ENCODE measurements at regions not wholly inside any gene's neighbourhood (a gene's known extent, or its start where the extent isn't known, plus 50 kb on each side); places are given as distances from the start of the nearest gene placed in this dataset.

DNA sequence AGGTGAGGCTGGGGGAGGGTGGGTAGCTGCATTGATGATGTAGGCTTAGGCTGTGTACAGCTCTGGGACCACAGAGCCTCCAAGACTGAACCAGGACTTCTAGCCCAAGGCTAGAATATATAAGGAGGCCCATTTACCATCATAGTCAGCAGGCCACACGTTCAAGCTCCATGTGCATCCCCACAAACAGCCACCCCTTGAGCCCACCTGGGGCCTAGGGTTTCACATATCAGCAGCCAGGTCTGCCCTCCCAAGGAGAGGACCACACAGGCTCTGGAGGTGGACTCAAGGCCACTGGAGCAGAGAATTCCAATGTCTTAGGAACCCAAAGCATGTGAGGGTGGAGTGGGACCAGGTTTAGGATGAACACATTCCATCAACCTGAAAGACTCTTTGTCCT lies 230.5 kb downstream of the TTC32 start:
- TF ChIP-seq, protein P1, sequence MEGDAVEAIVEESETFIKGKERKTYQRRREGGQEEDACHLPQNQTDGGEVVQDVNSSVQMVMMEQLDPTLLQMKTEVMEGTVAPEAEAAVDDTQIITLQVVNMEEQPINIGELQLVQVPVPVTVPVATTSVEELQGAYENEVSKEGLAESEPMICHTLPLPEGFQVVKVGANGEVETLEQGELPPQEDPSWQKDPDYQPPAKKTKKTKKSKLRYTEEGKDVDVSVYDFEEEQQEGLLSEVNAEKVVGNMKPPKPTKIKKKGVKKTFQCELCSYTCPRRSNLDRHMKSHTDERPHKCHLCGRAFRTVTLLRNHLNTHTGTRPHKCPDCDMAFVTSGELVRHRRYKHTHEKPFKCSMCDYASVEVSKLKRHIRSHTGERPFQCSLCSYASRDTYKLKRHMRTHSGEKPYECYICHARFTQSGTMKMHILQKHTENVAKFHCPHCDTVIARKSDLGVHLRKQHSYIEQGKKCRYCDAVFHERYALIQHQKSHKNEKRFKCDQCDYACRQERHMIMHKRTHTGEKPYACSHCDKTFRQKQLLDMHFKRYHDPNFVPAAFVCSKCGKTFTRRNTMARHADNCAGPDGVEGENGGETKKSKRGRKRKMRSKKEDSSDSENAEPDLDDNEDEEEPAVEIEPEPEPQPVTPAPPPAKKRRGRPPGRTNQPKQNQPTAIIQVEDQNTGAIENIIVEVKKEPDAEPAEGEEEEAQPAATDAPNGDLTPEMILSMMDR (IDR thresholded peaks at IDR 0.05; ENCODE audit: control extremely low read depth, extremely low read depth, low read depth, missing control alignments), result no peak
- DNase-seq (ENCODE audit: extremely low spot score), result no peak
- ChIA-PET POLR2A (no interaction called here), CTCF (no interaction called here)

DNA sequence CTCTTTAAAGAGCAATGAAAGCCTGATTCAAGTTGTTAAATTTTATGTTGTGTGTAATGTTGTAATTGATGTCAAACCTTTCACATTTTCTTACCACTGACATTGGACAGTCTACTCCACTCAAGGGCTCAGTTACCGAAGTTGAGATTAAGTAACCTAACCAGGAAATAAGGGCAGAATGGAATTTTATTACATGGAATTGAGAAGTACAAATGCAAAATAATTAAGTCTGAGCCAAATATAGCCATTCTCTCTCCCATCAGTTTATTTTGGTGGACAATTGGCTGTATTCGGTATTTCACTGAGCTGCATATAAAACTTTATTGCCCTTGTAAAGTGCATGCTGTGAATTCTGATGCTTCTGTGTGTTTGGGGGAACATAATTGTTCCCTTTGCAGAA lies 231.5 kb downstream of the TTC32 start:
- ChIA-PET POLR2A (no interaction called here), CTCF (interaction anchor here (0.9 kb wide), 1 partner anchor 8 kb away, joined by 3 read pairs; no protein-coding TSS in a partner anchor)
- TF ChIP-seq, protein P1 (IDR thresholded peaks at IDR 0.05; ENCODE audit: control extremely low read depth, extremely low read depth, low read depth, missing control alignments), result no peak
- DNase-seq (ENCODE audit: extremely low spot score), result no peak

GRCh38 chr2:19669559-19669958 lies 232.2 kb downstream of the TTC32 start:
- ChIA-PET CTCF (interaction anchor here (0.9 kb wide), 1 partner anchor 9 kb away, joined by 3 read pairs; no protein-coding TSS in a partner anchor), POLR2A (no interaction called here)
- TF ChIP-seq, protein P1 (IDR thresholded peaks at IDR 0.05; ENCODE audit: control extremely low read depth, extremely low read depth, low read depth, missing control alignments), result no peak
- no peak for DNase-seq (ENCODE audit: extremely low spot score)

GRCh38 chr2:19669126-19669525 lies 232.7 kb downstream of the TTC32 start:
- TF ChIP-seq, protein P1 (IDR thresholded peaks at IDR 0.05; ENCODE audit: control extremely low read depth, extremely low read depth, low read depth, missing control alignments), result no peak
- DNase-seq (ENCODE audit: extremely low spot score), result no peak
- CTCF ChIA-PET, result no interaction called here
- POLR2A ChIA-PET, result no interaction called here

- TF ChIP-seq, protein P1 (IDR thresholded peaks at IDR 0.05; ENCODE audit: control extremely low read depth, extremely low read depth, low read depth, missing control alignments), result no peak
- no peak for DNase-seq (ENCODE audit: extremely low spot score)
- POLR2A ChIA-PET, result no interaction called here
- CTCF ChIA-PET, result interaction anchor here (1.3 kb wide), 1 partner anchor 15 kb away, joined by 4 read pairs; no protein-coding TSS in a partner anchor
Measured at GRCh38 chr2:19667536-19667949, 234.2 kb downstream of the TTC32 start.

GRCh38 chr2:19667085-19667484 lies 234.7 kb downstream of the TTC32 start:
- CTCF ChIA-PET, result interaction anchor here (1.3 kb wide), 1 partner anchor 16 kb away, joined by 4 read pairs; no protein-coding TSS in a partner anchor
- TF ChIP-seq, protein P1 (IDR thresholded peaks at IDR 0.05; ENCODE audit: control extremely low read depth, extremely low read depth, low read depth, missing control alignments), result no peak
- no peak for DNase-seq (ENCODE audit: extremely low spot score)
- POLR2A ChIA-PET, result no interaction called here

Data from GM10248 (cell line).